ENCODE measurements at regions not wholly inside any gene's neighbourhood (a gene's known extent, or its start where the extent isn't known, plus 50 kb on each side); places are given as distances from the start of the nearest gene placed in this dataset.

GRCh38 chr2:54385271-54385670 is 70.9 kb upstream of the SPTBN1 start:
- ChIA-PET POLR2A (no interaction called here), CTCF (interaction anchor here (0.7 kb wide), 2 partner anchors 9 to 30 kb away, joined by 4 read pairs; no protein-coding TSS in a partner anchor)
- DNase-seq (ENCODE audit: low read depth): no peak
- Histone ChIP-seq H3K27me3 (ENCODE audit: control insufficient read depth, insufficient read depth, low read length) (no peaks in the 10 kb centered on the region), H3K4me3 (ENCODE audit: low read depth, low read length) (no peak overlapping the region), H3K36me3 (ENCODE audit: control insufficient read depth, insufficient read depth, low read length) (no peaks in the 10 kb centered on the region)
- no peak for TF ChIP-seq CTCF (IDR thresholded peaks at IDR 0.05; ENCODE audit: insufficient read depth, low read depth, low read length)

- CTCF ChIA-PET: interaction anchor here (0.9 kb wide), 1 partner anchor 279 kb away, joined by 3 read pairs; no protein-coding TSS in a partner anchor
- Histone ChIP-seq H3K27me3 (ENCODE audit: control insufficient read depth, insufficient read depth, low read length) (no peaks in the 10 kb centered on the region), H3K4me3 (ENCODE audit: low read depth, low read length) (no peak overlapping the region), H3K36me3 (ENCODE audit: control insufficient read depth, insufficient read depth, low read length) (no peaks in the 10 kb centered on the region)
- no peak for DNase-seq (ENCODE audit: low read depth)
- TF ChIP-seq CTCF (IDR thresholded peaks at IDR 0.05; ENCODE audit: insufficient read depth, low read depth, low read length): no peak
- POLR2A ChIA-PET: no interaction called here
Observed at GRCh38 chr2:54386585-54386984, 69.5 kb upstream of the SPTBN1 start.

GRCh38 chr2:54387059-54387991 is 68.8 kb upstream of the SPTBN1 start:
- H3K27me3 ChIP-seq (ENCODE audit: control insufficient read depth, insufficient read depth, low read length): no peaks in the 10 kb centered on the region
- ChIA-PET POLR2A (no interaction called here), CTCF (interaction anchor here (0.6 to 0.9 kb wide), 3 partner anchors 10 to 280 kb away, joined by 3 to 7 read pairs (median 3); no protein-coding TSS in a partner anchor)
- H3K4me3 ChIP-seq (ENCODE audit: low read depth, low read length): no peak overlapping the region
- TF ChIP-seq CTCF (IDR thresholded peaks at IDR 0.05; ENCODE audit: insufficient read depth, low read depth, low read length): no peak
- DNase-seq (ENCODE audit: low read depth): peak; percentile 38
- no peaks in the 10 kb centered on the region for H3K36me3 ChIP-seq (ENCODE audit: control insufficient read depth, insufficient read depth, low read length)

GRCh38 chr2:54388076-54388475 is 68.1 kb upstream of the SPTBN1 start:
- no peak for TF ChIP-seq CTCF (IDR thresholded peaks at IDR 0.05; ENCODE audit: insufficient read depth, low read depth, low read length)
- H3K4me3 ChIP-seq (ENCODE audit: low read depth, low read length): no peak overlapping the region
- no peak for DNase-seq (ENCODE audit: low read depth)
- H3K27me3 ChIP-seq (ENCODE audit: control insufficient read depth, insufficient read depth, low read length): no peaks in the 10 kb centered on the region
- no peaks in the 10 kb centered on the region for H3K36me3 ChIP-seq (ENCODE audit: control insufficient read depth, insufficient read depth, low read length)
- CTCF ChIA-PET: interaction anchor here (0.6 kb wide), 2 partner anchors 11 to 32 kb away, joined by 3 to 7 read pairs; no protein-coding TSS in a partner anchor
- POLR2A ChIA-PET: no interaction called here

GRCh38 chr2:54392555-54393324 is 63.4 kb upstream of the SPTBN1 start:
- no peak for TF ChIP-seq CTCF (IDR thresholded peaks at IDR 0.05; ENCODE audit: insufficient read depth, low read depth, low read length)
- no peak for DNase-seq (ENCODE audit: low read depth)
- no peaks in the 10 kb centered on the region for H3K27me3 ChIP-seq (ENCODE audit: control insufficient read depth, insufficient read depth, low read length)
- H3K4me3 ChIP-seq (ENCODE audit: low read depth, low read length): no peak overlapping the region
- ChIA-PET CTCF (interaction anchor here (1.2 kb wide), 1 partner anchor 32 kb away, joined by 3 read pairs; no protein-coding TSS in a partner anchor), POLR2A (no interaction called here)
- no peaks in the 10 kb centered on the region for H3K36me3 ChIP-seq (ENCODE audit: control insufficient read depth, insufficient read depth, low read length)
